ENCODE measurements at regions not wholly inside any gene's neighbourhood (a gene's known extent, or its start where the extent isn't known, plus 50 kb on each side); places are given as distances from the start of the nearest gene placed in this dataset.

DNA sequence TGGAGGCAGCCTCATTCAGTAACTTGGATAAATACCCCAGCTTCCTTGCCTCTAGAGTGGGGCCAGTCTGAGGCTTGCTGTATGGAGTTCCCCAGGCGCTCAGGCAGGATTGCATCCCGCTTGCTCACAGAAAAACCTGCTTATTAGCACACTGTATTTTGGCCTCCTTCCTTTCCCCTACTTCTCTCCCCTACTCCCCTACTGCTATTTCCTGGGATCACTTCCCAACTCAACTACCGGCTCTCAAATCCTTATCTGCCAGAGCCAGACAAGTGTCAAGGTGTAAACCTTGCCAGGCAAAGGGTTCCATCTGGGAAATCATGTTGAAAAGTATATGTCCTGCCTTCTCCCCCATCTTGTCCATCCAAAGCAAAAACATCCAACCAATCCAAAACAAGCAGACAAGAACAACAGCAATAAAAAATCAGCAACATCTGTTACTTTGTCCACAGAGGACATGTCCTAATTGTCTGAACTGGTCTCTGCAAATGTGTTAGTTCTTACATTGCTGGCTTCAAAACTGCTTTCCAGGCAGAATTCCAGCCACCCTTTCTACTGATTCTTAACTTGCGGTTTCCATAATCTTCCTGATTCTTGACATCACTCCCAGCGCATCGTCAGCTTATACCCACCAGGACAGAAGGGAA lies 164.1 kb upstream of the SEMA6A start:
- TF ChIP-seq, protein P1, sequence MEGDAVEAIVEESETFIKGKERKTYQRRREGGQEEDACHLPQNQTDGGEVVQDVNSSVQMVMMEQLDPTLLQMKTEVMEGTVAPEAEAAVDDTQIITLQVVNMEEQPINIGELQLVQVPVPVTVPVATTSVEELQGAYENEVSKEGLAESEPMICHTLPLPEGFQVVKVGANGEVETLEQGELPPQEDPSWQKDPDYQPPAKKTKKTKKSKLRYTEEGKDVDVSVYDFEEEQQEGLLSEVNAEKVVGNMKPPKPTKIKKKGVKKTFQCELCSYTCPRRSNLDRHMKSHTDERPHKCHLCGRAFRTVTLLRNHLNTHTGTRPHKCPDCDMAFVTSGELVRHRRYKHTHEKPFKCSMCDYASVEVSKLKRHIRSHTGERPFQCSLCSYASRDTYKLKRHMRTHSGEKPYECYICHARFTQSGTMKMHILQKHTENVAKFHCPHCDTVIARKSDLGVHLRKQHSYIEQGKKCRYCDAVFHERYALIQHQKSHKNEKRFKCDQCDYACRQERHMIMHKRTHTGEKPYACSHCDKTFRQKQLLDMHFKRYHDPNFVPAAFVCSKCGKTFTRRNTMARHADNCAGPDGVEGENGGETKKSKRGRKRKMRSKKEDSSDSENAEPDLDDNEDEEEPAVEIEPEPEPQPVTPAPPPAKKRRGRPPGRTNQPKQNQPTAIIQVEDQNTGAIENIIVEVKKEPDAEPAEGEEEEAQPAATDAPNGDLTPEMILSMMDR (optimal IDR thresholded peaks at IDR 0.05 in 1 of 3, IDR thresholded peaks at IDR 0.05 in 1 of 3, conservative IDR thresholded peaks at IDR 0.05 in 1 of 3; ENCODE audit: extremely low read depth in 1 of 3, insufficient read depth in 2 of 3, low read length in 3 of 3) = no peak
- no peak for TF ChIP-seq EZH2 (IDR thresholded peaks at IDR 0.05; ENCODE audit: low read length)

All from keratinocyte (primary cell).